ENCODE measurements at regions not wholly inside any gene's neighbourhood (a gene's known extent, or its start where the extent isn't known, plus 50 kb on each side); places are given as distances from the start of the nearest gene placed in this dataset.

DNA sequence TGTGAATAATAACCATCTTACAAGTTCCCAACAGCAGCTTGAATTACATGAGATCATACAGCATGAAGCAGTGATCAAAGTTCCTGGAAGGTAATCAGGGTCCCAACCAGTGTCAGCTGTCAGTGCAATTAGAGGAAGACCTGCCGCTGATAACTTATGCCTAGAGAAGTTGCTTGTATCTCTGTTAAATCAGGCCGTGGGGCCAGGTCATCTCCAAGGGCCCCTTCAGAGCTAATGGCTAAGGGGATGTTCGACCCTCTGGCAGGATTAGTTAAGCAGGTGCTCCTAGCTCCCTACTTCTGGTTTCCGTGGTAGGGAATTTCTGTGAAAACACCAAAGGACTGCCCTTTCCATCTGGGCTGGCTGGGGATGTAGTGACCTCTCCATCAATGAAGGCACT, 251.0 kb downstream of the FAM43A start:
- TF ChIP-seq POLR2AphosphoS5 (IDR thresholded peaks at IDR 0.05; ENCODE audit: low read depth, low read length) (no peak), SIN3A (IDR thresholded peaks at IDR 0.05; ENCODE audit: borderline replicate concordance, low read depth, low read length) (no peak), FOXJ3 (CRISPR knock-in tag; IDR thresholded peaks at IDR 0.05) (no peak), NFIC (IDR thresholded peaks at IDR 0.05; ENCODE audit: borderline replicate concordance) (no peak), RXRA (IDR thresholded peaks at IDR 0.05; ENCODE audit: borderline replicate concordance, low read depth) (no peak), GABPA (IDR thresholded peaks at IDR 0.05; ENCODE audit: low read depth) (no peak), USF2 (IDR thresholded peaks at IDR 0.05; ENCODE audit: borderline replicate concordance, low read depth, low read length) (no peak)
- TF ChIP-seq, protein P1, sequence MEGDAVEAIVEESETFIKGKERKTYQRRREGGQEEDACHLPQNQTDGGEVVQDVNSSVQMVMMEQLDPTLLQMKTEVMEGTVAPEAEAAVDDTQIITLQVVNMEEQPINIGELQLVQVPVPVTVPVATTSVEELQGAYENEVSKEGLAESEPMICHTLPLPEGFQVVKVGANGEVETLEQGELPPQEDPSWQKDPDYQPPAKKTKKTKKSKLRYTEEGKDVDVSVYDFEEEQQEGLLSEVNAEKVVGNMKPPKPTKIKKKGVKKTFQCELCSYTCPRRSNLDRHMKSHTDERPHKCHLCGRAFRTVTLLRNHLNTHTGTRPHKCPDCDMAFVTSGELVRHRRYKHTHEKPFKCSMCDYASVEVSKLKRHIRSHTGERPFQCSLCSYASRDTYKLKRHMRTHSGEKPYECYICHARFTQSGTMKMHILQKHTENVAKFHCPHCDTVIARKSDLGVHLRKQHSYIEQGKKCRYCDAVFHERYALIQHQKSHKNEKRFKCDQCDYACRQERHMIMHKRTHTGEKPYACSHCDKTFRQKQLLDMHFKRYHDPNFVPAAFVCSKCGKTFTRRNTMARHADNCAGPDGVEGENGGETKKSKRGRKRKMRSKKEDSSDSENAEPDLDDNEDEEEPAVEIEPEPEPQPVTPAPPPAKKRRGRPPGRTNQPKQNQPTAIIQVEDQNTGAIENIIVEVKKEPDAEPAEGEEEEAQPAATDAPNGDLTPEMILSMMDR (IDR thresholded peaks at IDR 0.05), result no peak
